ENCODE measurements at regions not wholly inside any gene's neighbourhood (a gene's known extent, or its start where the extent isn't known, plus 50 kb on each side); places are given as distances from the start of the nearest gene placed in this dataset.

DNA sequence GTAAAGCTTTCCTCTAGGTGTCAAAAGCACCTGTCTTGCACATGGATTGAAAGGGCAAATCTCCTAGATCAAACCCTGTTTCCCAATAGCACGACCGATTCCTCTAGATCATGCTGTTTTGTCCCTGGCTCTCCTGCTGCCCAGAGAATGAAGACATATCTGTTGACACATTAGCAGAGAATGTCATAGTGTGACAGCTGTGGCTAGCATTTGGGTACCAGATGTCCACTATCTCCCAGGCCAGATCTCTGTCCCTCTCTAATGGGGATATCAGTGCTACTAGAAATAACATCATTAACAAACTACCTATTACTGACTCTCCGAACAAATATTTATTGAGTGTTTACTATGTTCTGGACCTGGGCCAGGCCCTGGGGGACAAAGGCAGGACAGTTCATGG is 72.4 kb upstream of the ISX start:
- Histone ChIP-seq H3K4me1 (ENCODE audit: control insufficient read depth, insufficient read depth, low read length) (no peaks in the 10 kb centered on the region), H3K27ac (ENCODE audit: low read depth, low read length) (no peak overlapping the region), H3K9ac (ENCODE audit: extremely low read depth, low read length, poor library complexity, severe bottlenecking) (no peak overlapping the region), H3K4me3 (ENCODE audit: low read length) (no peak overlapping the region), H3K9me3 (ENCODE audit: control insufficient read depth, low read length) (no peaks in the 10 kb centered on the region), H3K27me3 (ENCODE audit: control insufficient read depth, insufficient read depth, low read length, poor library complexity, severe bottlenecking) (no peaks in the 10 kb centered on the region), H3K36me3 (ENCODE audit: control insufficient read depth, insufficient read depth, low read length) (no peaks in the 10 kb centered on the region)
- 94 to 100% methylated on average over 2 of the region's 3 CpGs for WGBS, 2 experiments (ENCODE audit: insufficient coverage in 1 of 2, insufficient read length in 1 of 2)
- Mint-ChIP-seq H3K27me3 (ENCODE audit: insufficient read depth) (peaks cover 4% of the 10 kb centered on the region), H3K9me3 (no peaks in the 10 kb centered on the region), H3K4me3 (no peak overlapping the region), H3K36me3 (ENCODE audit: low read depth) (no peaks in the 10 kb centered on the region), H3K27ac (no peak overlapping the region), H3K4me1 (no peaks in the 10 kb centered on the region)
- no peak for DNase-seq
- TF ChIP-seq, protein P1, sequence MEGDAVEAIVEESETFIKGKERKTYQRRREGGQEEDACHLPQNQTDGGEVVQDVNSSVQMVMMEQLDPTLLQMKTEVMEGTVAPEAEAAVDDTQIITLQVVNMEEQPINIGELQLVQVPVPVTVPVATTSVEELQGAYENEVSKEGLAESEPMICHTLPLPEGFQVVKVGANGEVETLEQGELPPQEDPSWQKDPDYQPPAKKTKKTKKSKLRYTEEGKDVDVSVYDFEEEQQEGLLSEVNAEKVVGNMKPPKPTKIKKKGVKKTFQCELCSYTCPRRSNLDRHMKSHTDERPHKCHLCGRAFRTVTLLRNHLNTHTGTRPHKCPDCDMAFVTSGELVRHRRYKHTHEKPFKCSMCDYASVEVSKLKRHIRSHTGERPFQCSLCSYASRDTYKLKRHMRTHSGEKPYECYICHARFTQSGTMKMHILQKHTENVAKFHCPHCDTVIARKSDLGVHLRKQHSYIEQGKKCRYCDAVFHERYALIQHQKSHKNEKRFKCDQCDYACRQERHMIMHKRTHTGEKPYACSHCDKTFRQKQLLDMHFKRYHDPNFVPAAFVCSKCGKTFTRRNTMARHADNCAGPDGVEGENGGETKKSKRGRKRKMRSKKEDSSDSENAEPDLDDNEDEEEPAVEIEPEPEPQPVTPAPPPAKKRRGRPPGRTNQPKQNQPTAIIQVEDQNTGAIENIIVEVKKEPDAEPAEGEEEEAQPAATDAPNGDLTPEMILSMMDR (conservative IDR thresholded peaks at IDR 0.05): no peak

DNA sequence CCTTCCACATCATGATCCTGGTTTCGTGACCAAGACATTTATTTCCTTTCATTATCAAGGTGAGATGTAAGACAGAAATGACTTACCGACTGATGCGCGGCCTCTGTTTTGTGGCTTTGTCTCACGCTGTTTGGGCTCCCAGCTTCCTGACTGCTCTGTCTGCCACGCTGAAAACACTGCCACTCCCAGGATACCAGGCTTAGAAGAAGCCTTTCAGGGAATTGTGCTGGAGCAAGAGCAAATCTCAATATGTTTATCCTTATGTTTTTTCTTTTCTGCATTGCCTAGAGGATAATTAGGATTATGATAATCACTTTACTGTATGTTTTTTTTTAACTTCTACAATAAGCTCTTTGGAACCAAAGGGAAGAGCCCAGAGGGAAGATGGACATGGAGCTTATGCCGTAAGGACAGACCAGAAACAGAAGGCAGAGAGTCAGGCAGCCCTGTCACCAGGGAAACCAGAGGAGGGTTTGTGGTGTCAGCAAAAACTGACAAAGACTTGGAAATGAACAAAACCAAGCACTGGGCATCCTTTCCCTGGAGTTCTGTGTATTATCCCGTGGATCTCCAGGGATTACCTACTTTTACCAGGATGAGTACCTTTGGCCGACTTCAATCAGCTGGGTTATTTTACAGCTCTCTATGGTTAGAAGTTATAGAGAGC is 68.2 kb upstream of the ISX start:
- Histone ChIP-seq H3K4me3 (ENCODE audit: low read length) (no peak overlapping the region), H3K36me3 (ENCODE audit: control insufficient read depth, insufficient read depth, low read length) (no peaks in the 10 kb centered on the region), H3K9me3 (ENCODE audit: control insufficient read depth, low read length) (no peaks in the 10 kb centered on the region), H3K27ac (ENCODE audit: low read depth, low read length) (no peak overlapping the region), H3K9ac (ENCODE audit: extremely low read depth, low read length, poor library complexity, severe bottlenecking) (no peak overlapping the region), H3K27me3 (ENCODE audit: control insufficient read depth, insufficient read depth, low read length, poor library complexity, severe bottlenecking) (no peaks in the 10 kb centered on the region), H3K4me1 (ENCODE audit: control insufficient read depth, insufficient read depth, low read length) (no peaks in the 10 kb centered on the region)
- H3K27me3 Mint-ChIP-seq (ENCODE audit: insufficient read depth): peaks cover 2% of the 10 kb centered on the region
- no peaks in the 10 kb centered on the region for H3K36me3 Mint-ChIP-seq (ENCODE audit: low read depth)
- WGBS, 2 experiments (ENCODE audit: insufficient coverage in 1 of 2, insufficient read length in 1 of 2): 92 to 93% methylated on average over 8 to 9 of the region's 9 CpGs
- no peak overlapping the region for H3K27ac Mint-ChIP-seq
- no peak for DNase-seq
- TF ChIP-seq, protein P1 (conservative IDR thresholded peaks at IDR 0.05): no peak
- no peaks in the 10 kb centered on the region for H3K4me1 Mint-ChIP-seq
- no peak overlapping the region for H3K4me3 Mint-ChIP-seq
- no peaks in the 10 kb centered on the region for H3K9me3 Mint-ChIP-seq

DNA sequence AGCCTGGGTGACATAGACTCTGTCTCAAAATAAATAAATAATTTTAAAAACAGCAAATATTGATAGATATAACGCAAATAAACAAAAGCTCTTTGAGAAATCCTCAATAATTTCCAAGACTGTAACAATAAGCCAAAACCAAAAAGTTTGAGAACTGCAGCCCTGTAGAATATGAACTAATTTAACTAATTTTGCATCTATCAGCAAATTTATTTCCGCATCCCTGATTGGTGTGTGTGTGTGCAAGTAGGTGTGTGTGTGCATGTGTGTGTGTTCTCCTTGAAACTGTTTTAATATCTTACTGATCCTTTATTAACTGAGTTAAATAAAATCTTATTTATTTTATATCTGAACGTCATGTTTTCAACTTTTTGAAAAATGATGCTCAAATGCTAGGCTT is 67.0 kb upstream of the ISX start:
- TF ChIP-seq, protein P1 (conservative IDR thresholded peaks at IDR 0.05): no peak
- Histone ChIP-seq H3K27me3 (ENCODE audit: control insufficient read depth, insufficient read depth, low read length, poor library complexity, severe bottlenecking) (no peaks in the 10 kb centered on the region), H3K27ac (ENCODE audit: low read depth, low read length) (no peak overlapping the region), H3K4me1 (ENCODE audit: control insufficient read depth, insufficient read depth, low read length) (no peaks in the 10 kb centered on the region), H3K9me3 (ENCODE audit: control insufficient read depth, low read length) (no peaks in the 10 kb centered on the region), H3K9ac (ENCODE audit: extremely low read depth, low read length, poor library complexity, severe bottlenecking) (no peak overlapping the region), H3K4me3 (ENCODE audit: low read length) (no peak overlapping the region), H3K36me3 (ENCODE audit: control insufficient read depth, insufficient read depth, low read length) (no peaks in the 10 kb centered on the region)
- no peak overlapping the region for H3K4me3 Mint-ChIP-seq
- H3K27me3 Mint-ChIP-seq (ENCODE audit: insufficient read depth): peaks cover 1% of the 10 kb centered on the region
- H3K27ac Mint-ChIP-seq: no peak overlapping the region
- no peaks in the 10 kb centered on the region for H3K36me3 Mint-ChIP-seq (ENCODE audit: low read depth)
- 88% methylated on average over 2 of the region's 3 CpGs; no CpG with 5 or more reads in 1 of the 2 experiments for WGBS, 2 experiments (ENCODE audit: insufficient coverage in 1 of 2, insufficient read length in 1 of 2)
- no peaks in the 10 kb centered on the region for H3K4me1 Mint-ChIP-seq
- DNase-seq: no peak
- H3K9me3 Mint-ChIP-seq: no peaks in the 10 kb centered on the region
